ENCODE measurements at regions not wholly inside any gene's neighbourhood (a gene's known extent, or its start where the extent isn't known, plus 50 kb on each side); places are given as distances from the start of the nearest gene placed in this dataset.

DNA sequence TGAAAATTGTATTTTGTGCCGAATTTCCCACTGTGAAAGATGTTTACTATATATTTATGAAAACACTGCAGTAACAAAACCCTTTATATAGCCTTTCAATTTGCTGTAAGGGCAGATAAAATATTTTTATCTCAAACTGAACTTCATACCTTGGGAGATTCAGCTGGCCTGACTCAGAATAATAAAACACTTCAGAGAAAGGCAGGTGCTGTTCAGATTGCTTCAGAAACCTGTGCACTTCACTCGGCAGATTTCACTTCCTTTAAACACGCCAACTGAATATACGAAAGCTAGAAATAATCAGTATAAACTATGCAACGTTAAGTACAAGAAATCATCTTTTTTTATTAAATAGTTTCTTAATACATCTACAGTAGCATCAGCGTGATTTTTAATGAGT, 839.1 kb upstream of the RBFOX1 start:
- no peak for DNase-seq

- DNase-seq, result no peak
Observed at GRCh38 chr16:6492742-6493141, 839.9 kb upstream of the RBFOX1 start.

GRCh38 chr16:6484935-6485334, 847.7 kb upstream of the RBFOX1 start:
- DNase-seq, result no peak

DNA sequence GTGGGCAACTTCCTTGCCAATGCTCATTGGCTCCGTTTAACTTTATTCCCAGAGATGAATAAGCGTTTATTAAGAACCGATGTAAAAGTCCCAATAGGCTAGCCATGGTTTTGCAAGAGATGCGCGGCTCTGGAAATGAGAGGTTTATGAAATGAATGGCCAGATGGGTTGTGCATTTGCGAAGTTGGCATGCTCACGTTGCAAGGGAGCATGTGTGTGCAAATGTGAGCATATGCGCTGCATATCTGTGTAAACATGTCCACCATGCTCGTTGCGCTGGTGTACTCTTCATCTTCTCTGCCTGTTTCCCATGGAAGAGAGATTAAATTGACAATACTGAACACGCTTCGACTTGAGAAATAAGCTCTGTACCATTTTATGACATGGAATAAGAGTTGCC, 848.6 kb upstream of the RBFOX1 start:
- no peak for DNase-seq

DNA sequence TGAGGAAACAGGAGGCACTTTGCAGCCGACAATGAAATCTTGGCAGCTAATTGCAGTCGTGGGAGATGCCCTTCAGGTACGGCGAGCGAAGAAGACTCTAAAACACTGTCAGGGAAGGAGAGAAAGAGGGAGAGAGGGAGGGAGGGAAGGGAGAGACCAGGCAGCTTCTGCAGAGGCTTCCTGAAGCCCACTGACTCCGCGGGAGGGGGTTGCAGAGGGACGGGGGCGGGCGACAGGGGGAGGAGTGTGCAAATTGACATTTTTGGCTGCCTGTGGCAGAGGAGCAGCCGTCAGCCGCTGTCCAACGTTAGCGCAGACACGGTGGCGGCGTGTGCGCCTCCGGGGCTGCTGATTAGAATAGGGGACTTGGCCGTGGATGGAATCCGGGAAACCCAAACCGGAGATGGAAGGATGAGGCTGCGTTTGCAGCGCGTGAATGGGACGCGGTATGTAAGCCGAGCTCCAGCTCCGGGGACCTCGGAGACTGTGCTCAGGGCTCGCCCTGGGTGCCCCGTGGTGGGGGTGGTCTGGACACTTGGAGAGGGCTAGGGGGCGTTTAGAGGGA, 849.1 kb upstream of the RBFOX1 start:
- no peak for DNase-seq

- DNase-seq, result no peak
Observed at GRCh38 chr16:6482696-6483468, 849.8 kb upstream of the RBFOX1 start.

DNA sequence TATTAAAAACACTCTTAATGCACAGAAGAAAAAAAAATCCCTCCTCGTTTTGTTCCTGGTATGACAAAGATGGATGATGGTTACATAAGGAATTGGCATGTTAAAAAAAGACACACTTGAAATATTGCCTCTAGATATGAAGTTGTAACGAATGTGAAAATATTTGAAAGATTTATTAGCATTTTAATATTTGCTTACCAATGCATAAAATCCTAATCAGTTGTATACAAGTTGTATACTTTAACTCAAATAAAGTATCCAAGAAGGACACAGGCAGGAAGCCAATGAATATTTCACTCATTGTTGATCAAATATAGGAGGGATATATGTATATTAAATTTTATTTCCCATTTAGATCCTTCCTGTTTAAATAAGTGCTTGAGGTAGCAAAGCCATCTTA, 850.8 kb upstream of the RBFOX1 start:
- no peak for DNase-seq

DNA sequence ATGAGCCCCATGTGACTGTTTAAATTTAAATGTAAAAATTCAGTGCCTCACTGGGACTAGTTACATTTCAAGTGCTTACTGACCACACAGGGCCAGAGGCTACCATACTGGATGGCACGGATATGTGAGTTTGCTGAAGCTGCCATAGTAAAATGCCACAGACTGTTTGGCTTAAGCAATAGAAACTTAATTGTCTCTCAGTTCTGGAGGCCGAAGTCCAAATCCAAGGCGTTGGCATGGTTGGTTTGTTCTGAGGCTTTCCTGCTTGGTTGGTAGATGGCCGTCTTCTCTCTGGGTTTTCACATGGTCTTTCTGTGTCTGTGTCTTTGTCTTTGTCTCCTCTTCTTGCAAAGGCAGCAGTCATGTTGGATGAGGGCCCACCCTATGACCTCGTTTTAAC, 878.9 kb upstream of the RBFOX1 start:
- no peak for DNase-seq

GRCh38 chr16:6447021-6447790, 885.4 kb upstream of the RBFOX1 start:
- DNase-seq, result no peak

- DNase-seq, result no peak
Observed at GRCh38 chr16:6446370-6446769, 886.3 kb upstream of the RBFOX1 start.

- DNase-seq, result no peak
Observed at GRCh38 chr16:6439129-6439528, 893.5 kb upstream of the RBFOX1 start.

- DNase-seq, result no peak
Observed at GRCh38 chr16:6428861-6429260, 903.8 kb upstream of the RBFOX1 start.

DNA sequence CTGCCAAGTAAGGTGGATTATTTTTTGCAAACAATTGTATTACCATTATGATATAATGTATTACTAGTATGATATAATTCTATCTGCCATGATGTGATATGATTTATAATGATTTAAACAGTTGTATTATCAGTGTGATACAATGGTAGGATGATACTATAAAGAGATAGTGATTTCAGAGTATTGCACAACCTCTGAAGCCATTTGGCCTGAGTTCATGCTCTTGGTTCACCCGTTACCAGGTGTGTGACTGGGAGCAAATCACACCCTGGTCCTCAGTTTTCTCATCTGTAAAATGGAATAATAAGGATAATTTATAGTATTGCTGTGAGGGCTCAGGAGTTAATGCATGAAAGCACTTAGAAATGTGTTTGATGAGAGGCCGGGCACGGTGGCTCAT, 905.0 kb upstream of the RBFOX1 start:
- DNase-seq, result no peak

DNA sequence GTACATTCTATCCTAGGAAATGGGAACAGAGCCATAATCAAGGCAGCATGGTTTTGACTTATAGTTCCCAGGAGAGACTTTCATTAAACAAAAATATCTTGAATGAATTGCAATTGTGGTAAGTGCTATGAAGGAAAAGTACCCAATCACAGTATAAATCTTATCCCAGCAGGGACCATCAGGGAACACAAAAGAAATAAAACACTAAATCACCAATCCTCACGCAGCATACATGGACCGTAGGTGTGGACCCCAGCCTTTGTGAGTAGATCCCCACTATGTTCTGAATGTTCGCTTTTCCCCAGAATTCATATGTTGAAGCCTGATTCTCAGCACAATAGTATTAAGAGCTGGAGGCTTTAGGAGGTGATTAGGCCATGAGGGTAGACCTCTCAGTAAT, 925.0 kb upstream of the RBFOX1 start:
- no peak for DNase-seq

- DNase-seq, result no peak
Observed at GRCh38 chr16:6406028-6406427, 926.6 kb upstream of the RBFOX1 start.

- DNase-seq, result no peak
Observed at GRCh38 chr16:6382924-6383459, 949.7 kb upstream of the RBFOX1 start.

DNA sequence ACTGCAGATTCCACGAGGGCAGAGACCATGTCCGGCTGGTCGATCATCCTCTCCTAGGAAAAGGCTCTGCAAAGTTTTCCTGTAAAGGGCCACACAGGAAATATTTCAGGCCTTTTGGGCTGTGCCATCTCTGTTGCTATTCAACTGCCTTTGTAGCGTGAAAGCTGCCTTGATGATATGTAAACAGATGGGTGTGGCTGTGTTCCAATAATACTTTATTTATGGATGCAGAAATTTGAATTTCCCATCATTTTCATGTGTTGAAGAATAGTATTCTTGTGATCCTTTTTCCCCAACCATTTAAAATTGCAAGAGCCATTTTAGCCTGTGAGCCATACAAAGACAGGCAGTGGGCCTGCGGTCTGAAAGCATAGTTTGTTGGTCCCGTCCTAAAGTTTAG, 950.7 kb upstream of the RBFOX1 start:
- DNase-seq, result no peak

GRCh38 chr16:6377956-6378355, 954.7 kb upstream of the RBFOX1 start:
- DNase-seq, result no peak

- DNase-seq, result no peak
Observed at GRCh38 chr16:6375465-6376075, 957.1 kb upstream of the RBFOX1 start.

- no peak for DNase-seq
Observed at GRCh38 chr16:6374821-6375220, 957.8 kb upstream of the RBFOX1 start.

GRCh38 chr16:6364846-6365245, 967.8 kb upstream of the RBFOX1 start:
- DNase-seq, result no peak

DNA sequence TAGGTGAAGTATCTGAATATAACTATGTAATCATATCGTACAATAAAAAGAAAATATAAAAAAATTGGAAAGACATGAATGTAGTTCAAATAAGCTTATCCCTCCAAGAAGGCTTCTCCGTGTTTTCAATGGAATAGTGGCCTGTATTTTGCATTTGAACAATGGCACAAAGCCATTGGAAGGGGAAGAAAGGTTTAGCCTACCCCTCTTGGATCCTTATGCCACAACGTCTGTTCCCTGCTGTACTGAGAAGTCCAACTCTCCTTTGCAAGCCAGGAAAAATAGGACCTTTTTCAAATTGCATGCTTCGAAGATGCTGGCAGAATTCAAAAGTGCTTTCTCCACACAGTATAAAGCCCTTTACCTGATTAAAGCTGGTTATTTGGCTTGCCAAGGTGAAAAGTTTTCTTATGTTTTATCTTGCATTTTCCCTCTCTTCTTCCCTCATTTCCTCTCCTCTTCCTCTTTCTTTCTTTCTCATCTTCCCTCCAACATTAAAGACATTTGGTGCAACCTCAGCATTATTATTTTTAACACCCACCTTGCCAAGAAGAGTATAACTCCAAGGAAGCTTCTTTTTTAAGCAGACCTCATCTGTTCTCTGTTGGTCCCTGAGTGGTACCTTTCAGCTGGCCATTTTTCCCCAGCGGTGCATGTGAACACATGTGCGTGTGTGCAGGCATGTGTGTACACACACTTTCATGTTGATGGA, 968.6 kb upstream of the RBFOX1 start:
- DNase-seq, result no peak

DNA sequence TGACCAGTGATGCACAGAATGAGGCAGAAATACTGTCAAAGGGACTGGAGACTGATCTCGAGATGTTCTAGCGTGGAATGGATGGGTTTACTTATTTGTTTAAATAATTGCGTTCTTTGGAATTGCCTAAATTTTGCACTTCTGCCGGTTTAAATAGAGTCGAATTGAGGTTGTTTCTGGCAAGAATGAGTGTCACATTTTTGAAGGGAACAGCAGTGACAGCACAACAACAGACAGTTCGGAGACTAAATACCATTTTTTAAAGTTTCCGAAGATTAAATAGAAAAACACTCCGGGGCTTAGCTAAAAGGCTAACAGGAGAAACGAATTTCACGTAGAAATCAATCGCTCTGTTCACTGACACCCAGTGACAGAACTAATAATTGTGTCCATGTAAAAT, 969.2 kb upstream of the RBFOX1 start:
- DNase-seq, result no peak

All from activated CD4-positive, alpha-beta T cell treated with anti-CD3 and anti-CD28 coated beads, Interleukin-2, Interleukin-6, amounts not matched to agents 100 ng/mL and 50 ng/mL, durations not matched to agents 16 hours and 8 hours (primary cell).